HepG2 (cell line): ENCODE measurements at regions not wholly inside any gene's neighbourhood (a gene's known extent, or its start where the extent isn't known, plus 50 kb on each side); places are given as distances from the start of the nearest gene placed in this dataset.

Source experiments
- MXI1 ChIP-seq: IDR thresholded peaks from 3 replicates; pipeline ENCODE4 v1.6.1; 2012; ENCODE audit warnings: low read depth, low read length, inconsistent platforms, borderline replicate concordance
- MZF1 ChIP-seq: sonication (generic); formaldehyde crosslinking; IDR thresholded peaks from 2 replicates; pipeline ENCODE4 v1.8.1; 2023; ENCODE audit warnings: mild to moderate bottlenecking, missing genetic modification reagents, borderline replicate concordance
- SOX13 ChIP-seq, 3 experiments: fragments of 450-650 bp in 1 of 3; sonication (generic) in 1 of 3; formaldehyde crosslinking in 1 of 3; IDR thresholded peaks in 2 of 3; conservative IDR thresholded peaks in 1 of 3; 2 replicates each; pipeline versions ENCODE4 v1.5.0 to v1.6.1; 2016 to 2020; ENCODE audit warnings: antibody characterized with exemption in 1 of 3, mild to moderate bottlenecking in 1 of 3, missing compliant biosample characterization in 1 of 3, missing genetic modification reagents in 1 of 3, moderate library complexity in 1 of 3
- SRF ChIP-seq: IDR thresholded peaks from 2 replicates; pipeline ENCODE4 v1.6.1; 2011; ENCODE audit warnings: mild to moderate bottlenecking, low read depth, low read length, moderate library complexity
- XRCC5 ChIP-seq: fragments of 200-400 bp; formaldehyde crosslinking; optimal IDR thresholded peaks from 2 replicates; pipeline ENCODE3; 2017; ENCODE audit warnings: mild to moderate bottlenecking, low read length
- ZFP82 ChIP-seq: sonication (generic); formaldehyde crosslinking; IDR thresholded peaks from 2 replicates; pipeline ENCODE4 v1.5.1; 2020; ENCODE audit warnings: mild to moderate bottlenecking, missing genetic modification reagents, borderline replicate concordance
- ZNF605 ChIP-seq: sonication (generic); formaldehyde crosslinking; IDR thresholded peaks from 2 replicates; pipeline ENCODE4 v1.8.0; 2022; ENCODE audit warnings: mild to moderate bottlenecking, missing genetic modification reagents
- TF ChIP-seq, protein P1 (sequence below), 2 experiments: sonication (generic) in 1 of 2; formaldehyde crosslinking in 1 of 2; IDR thresholded peaks; 2 replicates each; pipeline versions ENCODE4 v1.6.1 to v1.9.0; 2014 to 2022; ENCODE audit warnings: antibody characterized with exemption in 1 of 2, borderline replicate concordance in 1 of 2, inconsistent platforms in 1 of 2, low read depth in 1 of 2, missing genetic modification reagents in 1 of 2
- TF ChIP-seq, protein P2 (sequence below): sonication (generic); formaldehyde crosslinking; IDR thresholded peaks from 2 replicates; pipeline ENCODE4 v1.4.0; 2020; ENCODE audit warnings: missing genetic modification reagents
- TF ChIP-seq, protein P3 (sequence below): IDR thresholded peaks from 2 replicates; pipeline ENCODE4 v1.6.1; 2016; ENCODE audit warnings: missing compliant biosample characterization, missing genetic modification reagents, borderline replicate concordance
- TF ChIP-seq, protein P4 (sequence below): sonication (generic); formaldehyde crosslinking; conservative IDR thresholded peaks from 2 replicates; pipeline ENCODE4 v1.4.0; 2020; ENCODE audit warnings: mild to moderate bottlenecking, missing genetic modification reagents, moderate library complexity

DNA sequence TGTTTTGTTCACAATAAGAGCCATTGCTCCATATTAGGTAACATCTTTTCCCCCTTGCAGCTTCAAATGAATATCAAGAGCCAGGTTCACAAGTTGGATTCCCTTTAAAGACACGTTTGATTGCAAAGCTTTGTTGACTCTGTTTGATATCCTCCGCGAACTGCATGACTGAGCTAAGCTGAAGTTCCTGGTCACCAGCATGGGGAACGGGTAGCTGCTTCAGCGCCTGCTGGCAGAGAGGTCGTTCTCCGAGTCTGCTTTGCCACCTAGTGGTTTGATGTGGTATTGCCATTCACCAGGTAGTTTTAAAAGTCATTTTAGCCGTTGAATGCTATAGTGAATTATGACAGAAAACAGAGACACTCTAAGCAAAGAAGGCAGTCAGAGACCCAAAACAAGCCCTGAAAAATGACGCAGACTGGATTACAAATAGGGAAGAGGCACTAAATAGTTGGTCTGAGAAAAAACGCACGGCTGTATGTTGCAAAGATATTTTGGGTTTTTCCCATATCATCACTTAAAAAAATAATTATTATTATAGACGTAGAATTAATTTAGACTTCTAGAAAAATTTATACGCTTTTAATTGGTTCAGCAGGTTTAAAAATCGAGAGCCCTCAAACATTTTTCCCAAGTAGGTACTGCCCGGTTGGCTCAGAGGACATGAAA is 193.5 kb upstream of the FMN2 start (continued):
- TF ChIP-seq SOX13 (IDR thresholded peaks at IDR 0.05) (no peak), SOX13 (CRISPR knock-in tag; conservative IDR thresholded peaks at IDR 0.05 in 1 of 2, IDR thresholded peaks at IDR 0.05 in 1 of 2) (no peak), ZFP82 (CRISPR knock-in tag) (no peak), ZNF605 (CRISPR knock-in tag) (no peak), MXI1 (no peak), SRF (no peak), MZF1 (CRISPR knock-in tag) (no peak), XRCC5 (peak; percentile 65)
- TF ChIP-seq, protein P1, sequence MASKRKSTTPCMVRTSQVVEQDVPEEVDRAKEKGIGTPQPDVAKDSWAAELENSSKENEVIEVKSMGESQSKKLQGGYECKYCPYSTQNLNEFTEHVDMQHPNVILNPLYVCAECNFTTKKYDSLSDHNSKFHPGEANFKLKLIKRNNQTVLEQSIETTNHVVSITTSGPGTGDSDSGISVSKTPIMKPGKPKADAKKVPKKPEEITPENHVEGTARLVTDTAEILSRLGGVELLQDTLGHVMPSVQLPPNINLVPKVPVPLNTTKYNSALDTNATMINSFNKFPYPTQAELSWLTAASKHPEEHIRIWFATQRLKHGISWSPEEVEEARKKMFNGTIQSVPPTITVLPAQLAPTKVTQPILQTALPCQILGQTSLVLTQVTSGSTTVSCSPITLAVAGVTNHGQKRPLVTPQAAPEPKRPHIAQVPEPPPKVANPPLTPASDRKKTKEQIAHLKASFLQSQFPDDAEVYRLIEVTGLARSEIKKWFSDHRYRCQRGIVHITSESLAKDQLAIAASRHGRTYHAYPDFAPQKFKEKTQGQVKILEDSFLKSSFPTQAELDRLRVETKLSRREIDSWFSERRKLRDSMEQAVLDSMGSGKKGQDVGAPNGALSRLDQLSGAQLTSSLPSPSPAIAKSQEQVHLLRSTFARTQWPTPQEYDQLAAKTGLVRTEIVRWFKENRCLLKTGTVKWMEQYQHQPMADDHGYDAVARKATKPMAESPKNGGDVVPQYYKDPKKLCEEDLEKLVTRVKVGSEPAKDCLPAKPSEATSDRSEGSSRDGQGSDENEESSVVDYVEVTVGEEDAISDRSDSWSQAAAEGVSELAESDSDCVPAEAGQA (IDR thresholded peaks at IDR 0.05; ENCODE audit: low read depth): no peak
- TF ChIP-seq, protein P1 (CRISPR knock-in tag; IDR thresholded peaks at IDR 0.05; ENCODE audit: borderline replicate concordance): no peak
- TF ChIP-seq, protein P2, sequence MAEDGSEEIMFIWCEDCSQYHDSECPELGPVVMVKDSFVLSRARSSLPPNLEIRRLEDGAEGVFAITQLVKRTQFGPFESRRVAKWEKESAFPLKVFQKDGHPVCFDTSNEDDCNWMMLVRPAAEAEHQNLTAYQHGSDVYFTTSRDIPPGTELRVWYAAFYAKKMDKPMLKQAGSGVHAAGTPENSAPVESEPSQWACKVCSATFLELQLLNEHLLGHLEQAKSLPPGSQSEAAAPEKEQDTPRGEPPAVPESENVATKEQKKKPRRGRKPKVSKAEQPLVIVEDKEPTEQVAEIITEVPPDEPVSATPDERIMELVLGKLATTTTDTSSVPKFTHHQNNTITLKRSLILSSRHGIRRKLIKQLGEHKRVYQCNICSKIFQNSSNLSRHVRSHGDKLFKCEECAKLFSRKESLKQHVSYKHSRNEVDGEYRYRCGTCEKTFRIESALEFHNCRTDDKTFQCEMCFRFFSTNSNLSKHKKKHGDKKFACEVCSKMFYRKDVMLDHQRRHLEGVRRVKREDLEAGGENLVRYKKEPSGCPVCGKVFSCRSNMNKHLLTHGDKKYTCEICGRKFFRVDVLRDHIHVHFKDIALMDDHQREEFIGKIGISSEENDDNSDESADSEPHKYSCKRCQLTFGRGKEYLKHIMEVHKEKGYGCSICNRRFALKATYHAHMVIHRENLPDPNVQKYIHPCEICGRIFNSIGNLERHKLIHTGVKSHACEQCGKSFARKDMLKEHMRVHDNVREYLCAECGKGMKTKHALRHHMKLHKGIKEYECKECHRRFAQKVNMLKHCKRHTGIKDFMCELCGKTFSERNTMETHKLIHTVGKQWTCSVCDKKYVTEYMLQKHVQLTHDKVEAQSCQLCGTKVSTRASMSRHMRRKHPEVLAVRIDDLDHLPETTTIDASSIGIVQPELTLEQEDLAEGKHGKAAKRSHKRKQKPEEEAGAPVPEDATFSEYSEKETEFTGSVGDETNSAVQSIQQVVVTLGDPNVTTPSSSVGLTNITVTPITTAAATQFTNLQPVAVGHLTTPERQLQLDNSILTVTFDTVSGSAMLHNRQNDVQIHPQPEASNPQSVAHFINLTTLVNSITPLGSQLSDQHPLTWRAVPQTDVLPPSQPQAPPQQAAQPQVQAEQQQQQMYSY (CRISPR knock-in tag): no peak
- TF ChIP-seq, protein P3, sequence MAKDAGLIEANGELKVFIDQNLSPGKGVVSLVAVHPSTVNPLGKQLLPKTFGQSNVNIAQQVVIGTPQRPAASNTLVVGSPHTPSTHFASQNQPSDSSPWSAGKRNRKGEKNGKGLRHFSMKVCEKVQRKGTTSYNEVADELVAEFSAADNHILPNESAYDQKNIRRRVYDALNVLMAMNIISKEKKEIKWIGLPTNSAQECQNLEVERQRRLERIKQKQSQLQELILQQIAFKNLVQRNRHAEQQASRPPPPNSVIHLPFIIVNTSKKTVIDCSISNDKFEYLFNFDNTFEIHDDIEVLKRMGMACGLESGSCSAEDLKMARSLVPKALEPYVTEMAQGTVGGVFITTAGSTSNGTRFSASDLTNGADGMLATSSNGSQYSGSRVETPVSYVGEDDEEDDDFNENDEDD: no peak
- TF ChIP-seq, protein P4, sequence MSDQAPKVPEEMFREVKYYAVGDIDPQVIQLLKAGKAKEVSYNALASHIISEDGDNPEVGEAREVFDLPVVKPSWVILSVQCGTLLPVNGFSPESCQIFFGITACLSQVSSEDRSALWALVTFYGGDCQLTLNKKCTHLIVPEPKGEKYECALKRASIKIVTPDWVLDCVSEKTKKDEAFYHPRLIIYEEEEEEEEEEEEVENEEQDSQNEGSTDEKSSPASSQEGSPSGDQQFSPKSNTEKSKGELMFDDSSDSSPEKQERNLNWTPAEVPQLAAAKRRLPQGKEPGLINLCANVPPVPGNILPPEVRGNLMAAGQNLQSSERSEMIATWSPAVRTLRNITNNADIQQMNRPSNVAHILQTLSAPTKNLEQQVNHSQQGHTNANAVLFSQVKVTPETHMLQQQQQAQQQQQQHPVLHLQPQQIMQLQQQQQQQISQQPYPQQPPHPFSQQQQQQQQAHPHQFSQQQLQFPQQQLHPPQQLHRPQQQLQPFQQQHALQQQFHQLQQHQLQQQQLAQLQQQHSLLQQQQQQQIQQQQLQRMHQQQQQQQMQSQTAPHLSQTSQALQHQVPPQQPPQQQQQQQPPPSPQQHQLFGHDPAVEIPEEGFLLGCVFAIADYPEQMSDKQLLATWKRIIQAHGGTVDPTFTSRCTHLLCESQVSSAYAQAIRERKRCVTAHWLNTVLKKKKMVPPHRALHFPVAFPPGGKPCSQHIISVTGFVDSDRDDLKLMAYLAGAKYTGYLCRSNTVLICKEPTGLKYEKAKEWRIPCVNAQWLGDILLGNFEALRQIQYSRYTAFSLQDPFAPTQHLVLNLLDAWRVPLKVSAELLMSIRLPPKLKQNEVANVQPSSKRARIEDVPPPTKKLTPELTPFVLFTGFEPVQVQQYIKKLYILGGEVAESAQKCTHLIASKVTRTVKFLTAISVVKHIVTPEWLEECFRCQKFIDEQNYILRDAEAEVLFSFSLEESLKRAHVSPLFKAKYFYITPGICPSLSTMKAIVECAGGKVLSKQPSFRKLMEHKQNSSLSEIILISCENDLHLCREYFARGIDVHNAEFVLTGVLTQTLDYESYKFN (CRISPR knock-in tag): no peak
